Testis (tissue), 2 donors: ENCODE measurements at regions not wholly inside any gene's neighbourhood (a gene's known extent, or its start where the extent isn't known, plus 50 kb on each side); places are given as distances from the start of the nearest gene placed in this dataset.

Experiments
- DNase-seq: peaks from one replicate; pipeline ENCODE4 v3.0.0-alpha.2; 2019
- H3K27ac ChIP-seq, 2 donors: fragments of 200-600 bp; sonication (generic); one replicate each; pipeline ENCODE4 v1.5.1; 2019
- H3K27me3 ChIP-seq: fragments of 200-600 bp; sonication (generic); one replicate; pipeline ENCODE4 v1.5.1; 2019
- H3K36me3 ChIP-seq: fragments of 200-600 bp; sonication (generic); one replicate; pipeline ENCODE4 v1.5.1; 2017; ENCODE audit warnings: low read depth; ENCODE audit errors: missing control alignments
- H3K4me1 ChIP-seq: fragments of 200-600 bp; sonication (generic); one replicate; pipeline ENCODE4 v1.5.1; 2019
- H3K4me3 ChIP-seq, 2 donors: fragments of 200-600 bp; sonication (generic); one replicate each; pipeline ENCODE4 v1.5.1; 2017 to 2019
- H3K9me3 ChIP-seq: fragments of 200-600 bp; sonication (generic); one replicate; pipeline ENCODE4 v1.5.1; 2017
- CTCF ChIP-seq, 3 experiments: fragments of 450-650 bp in 2 of 3; fragments of 200-600 bp in 1 of 3; sonication (generic) in 1 of 3; IDR thresholded peaks; one replicate each; pipeline ENCODE4 v1.5.1; 2016 to 2019; ENCODE audit warnings: antibody characterized with exemption in 3 of 3, mild to moderate bottlenecking in 2 of 3, moderate library complexity in 1 of 3
- POLR2A ChIP-seq: fragments of 450-650 bp; IDR thresholded peaks from one replicate; pipeline ENCODE4 v1.6.1; 2017; ENCODE audit warnings: antibody characterized with exemption, mild to moderate bottlenecking, moderate library complexity
- WGBS, 2 donors: methylation state at CpG; one replicate each; pipeline ENCODE4 v1.1.5; 2018; 5-methylcytosine and 5-hydroxymethylcytosine counted together
- intact Hi-C: fragments of 100-400 bp; cut with DNase I; formaldehyde crosslinking; loops from one replicate; pipeline ENCODE4 v1.15.1; 2023; ENCODE audit warnings: low total_unique reads

GRCh38 chr16:10245002-10245401, 62.8 kb upstream of the GRIN2A start:
- 36 to 37% methylated on average over 4 to 10 of the region's 10 CpGs for WGBS, 2 donors
- intact Hi-C loops = no loop called here
- DNase-seq = no peak
- TF ChIP-seq CTCF (IDR thresholded peaks at IDR 0.05) = no peak
- no peak for TF ChIP-seq POLR2A
- Histone ChIP-seq H3K4me3 (no peak overlapping the region), H3K36me3 (no peaks in the 10 kb centered on the region), H3K4me1 (no peaks in the 10 kb centered on the region), H3K9me3 (no peaks in the 10 kb centered on the region), H3K27me3 (no peaks in the 10 kb centered on the region), H3K27ac (no peak overlapping the region)

DNA sequence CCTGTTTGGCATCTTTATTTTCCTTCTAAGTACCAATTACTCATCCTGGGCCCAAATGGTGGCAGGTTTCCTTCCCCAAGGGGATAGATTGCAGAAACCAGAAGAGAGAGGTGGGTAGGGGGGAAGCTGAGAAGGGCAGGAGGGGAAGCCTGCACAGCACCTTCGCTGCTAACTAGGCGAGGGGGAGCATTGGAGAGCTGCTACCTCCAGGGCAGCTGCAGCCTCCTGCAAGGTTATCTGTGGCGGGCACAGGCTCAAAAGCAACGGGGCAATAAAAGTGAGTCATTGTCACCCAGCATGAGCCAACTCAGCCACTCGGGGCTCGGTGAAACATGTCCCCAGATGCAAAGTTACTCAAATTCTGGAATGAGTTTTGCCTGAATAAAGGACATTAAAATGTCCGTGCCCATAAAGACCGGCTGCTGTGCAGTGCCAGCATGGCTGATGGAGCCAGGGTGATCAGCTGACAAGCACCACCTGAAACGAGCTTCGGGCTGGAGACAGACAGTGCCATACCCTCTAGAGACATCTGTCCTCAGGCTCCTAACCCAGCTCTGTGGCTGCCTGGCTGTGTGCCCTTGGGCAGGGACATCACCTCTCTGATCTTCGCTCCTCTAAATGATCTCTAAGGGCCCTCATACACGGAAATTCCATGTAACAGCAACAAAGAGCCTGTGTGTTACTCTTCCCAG, 68.1 kb upstream of the GRIN2A start:
- intact Hi-C loops = no loop called here
- no peaks in the 10 kb centered on the region for H3K9me3 ChIP-seq
- no peak for DNase-seq
- no peaks in the 10 kb centered on the region for H3K36me3 ChIP-seq
- peaks cover 5% of the 10 kb centered on the region for H3K4me1 ChIP-seq
- H3K27ac ChIP-seq = no peak overlapping the region
- TF ChIP-seq CTCF (IDR thresholded peaks at IDR 0.05) (no peak), POLR2A (no peak)
- 55 to 66% methylated on average over 12 of the region's 12 CpGs for WGBS, 2 donors
- no peaks in the 10 kb centered on the region for H3K27me3 ChIP-seq
- H3K4me3 ChIP-seq = no peak overlapping the region

DNA sequence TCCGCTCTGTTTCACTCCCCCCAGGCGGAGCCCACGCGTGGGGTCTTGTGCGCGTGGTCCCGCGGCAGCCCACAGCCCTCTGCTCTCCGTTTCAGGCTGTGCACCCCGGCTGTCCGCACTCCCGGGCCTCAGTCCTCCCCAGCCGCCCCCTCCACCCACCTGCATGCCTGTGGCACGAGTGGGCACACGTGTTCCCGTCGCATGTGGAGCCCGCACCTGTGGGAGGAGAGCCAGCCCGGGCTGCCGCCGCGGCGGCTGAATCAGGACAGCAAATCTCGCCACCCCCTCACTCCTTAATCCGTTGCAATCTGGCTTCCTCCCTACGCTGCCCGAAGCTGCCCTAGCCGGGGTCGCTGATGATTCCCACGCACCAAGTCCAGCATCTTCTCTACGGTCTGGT, 69.9 kb upstream of the GRIN2A start:
- WGBS, 2 donors = 20 to 31% methylated on average over 30 to 31 of the region's 31 CpGs
- Histone ChIP-seq H3K36me3 (no peaks in the 10 kb centered on the region), H3K4me1 (peaks cover 5% of the 10 kb centered on the region), H3K27me3 (no peaks in the 10 kb centered on the region), H3K27ac (no peak overlapping the region), H3K4me3 (peak overlapping the region in 1 of 2 donors; percentile 43), H3K9me3 (no peaks in the 10 kb centered on the region)
- DNase-seq = no peak
- TF ChIP-seq POLR2A (no peak), CTCF (IDR thresholded peaks at IDR 0.05) (no peak)
- intact Hi-C loops = no loop called here

DNA sequence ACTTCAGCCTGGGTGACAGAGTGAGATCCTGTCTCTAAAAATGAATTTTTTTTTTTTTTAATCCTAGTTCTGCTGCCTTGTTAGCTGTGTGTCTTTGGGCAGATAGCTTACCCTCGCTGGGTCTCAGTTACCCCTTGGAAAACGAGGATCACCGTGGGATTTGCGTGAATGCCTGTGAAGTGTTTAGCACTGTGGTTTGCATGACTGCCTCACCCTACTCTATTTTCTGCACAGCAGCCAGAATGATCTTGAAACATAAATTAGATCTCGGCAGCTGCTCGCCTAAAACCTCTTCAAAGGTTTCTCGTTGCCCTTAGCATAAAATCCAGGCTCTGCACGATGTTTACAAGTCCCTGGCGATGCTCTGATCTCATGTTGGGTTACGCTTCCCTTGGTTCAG, 71.2 kb upstream of the GRIN2A start:
- Histone ChIP-seq H3K9me3 (no peaks in the 10 kb centered on the region), H3K27me3 (no peaks in the 10 kb centered on the region)

More for the DNA sequence above, 71.2 kb upstream of the GRIN2A start:
- Histone ChIP-seq H3K36me3 (no peaks in the 10 kb centered on the region), H3K4me3 (no peak overlapping the region), H3K4me1 (peaks cover 14% of the 10 kb centered on the region), H3K27ac (no peak overlapping the region)
- TF ChIP-seq POLR2A (no peak), CTCF (IDR thresholded peaks at IDR 0.05) (no peak)
- 80 to 84% methylated on average over 10 of the region's 10 CpGs for WGBS, 2 donors
- no peak for DNase-seq
- intact Hi-C loops = no loop called here
